Spleen (tissue), 7 donors: ENCODE measurements at regions not wholly inside any gene's neighbourhood (a gene's known extent, or its start where the extent isn't known, plus 50 kb on each side); places are given as distances from the start of the nearest gene placed in this dataset.

ENCODE experiments used
- POLR2A ChIP-seq, 3 donors: fragments of 450-650 bp; IDR thresholded peaks; one replicate each; pipeline ENCODE4 v1.5.1; 2017; ENCODE audit warnings: antibody characterized with exemption in 3 of 3, mild to moderate bottlenecking in 1 of 3
- TF ChIP-seq, protein P1 (sequence below), 11 experiments: fragments of 200-600 bp in 7 of 11; fragments of 450-650 bp in 4 of 11; sonication (generic) in 4 of 11; IDR thresholded peaks in 8 of 11; conservative IDR thresholded peaks in 3 of 11; 1 replicate in 7 of 11; 2 replicates in 4 of 11; pipeline versions ENCODE4 v1.4.0 to v1.8.0; 2016 to 2021; ENCODE audit warnings: antibody characterized with exemption in 11 of 11, inconsistent platforms in 4 of 11, mild to moderate bottlenecking in 1 of 11
- donor health status: DM: no; HTN: no; CAD: no; lungs with moderate emphysema.
- donor health status: DM: no; HTN: no; CAD: no.
- donor health status: DM: no; HTN: no; CAD: no.

DNA sequence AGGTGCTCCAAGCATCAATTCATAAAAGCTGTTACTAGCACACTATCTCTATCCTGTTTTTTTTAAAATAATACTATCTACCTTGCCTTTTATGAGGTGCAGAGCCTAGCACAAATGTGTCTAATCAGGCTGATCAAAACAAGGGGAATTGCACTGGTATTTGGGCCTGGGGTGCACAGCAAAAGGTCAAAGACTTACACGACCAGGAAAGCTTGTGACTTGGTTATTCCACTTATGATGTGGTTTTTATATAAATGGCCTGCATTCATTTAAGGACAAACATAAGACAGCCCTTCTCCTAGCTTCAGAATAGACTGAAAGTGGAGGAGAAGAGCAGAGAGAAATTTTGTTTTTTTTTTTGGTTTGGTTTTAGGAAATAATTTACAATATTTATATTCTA lies 98.4 kb upstream of the SGIP1 start:
- no peak for TF ChIP-seq POLR2A (IDR thresholded peaks at IDR 0.05)
- TF ChIP-seq, protein P1, sequence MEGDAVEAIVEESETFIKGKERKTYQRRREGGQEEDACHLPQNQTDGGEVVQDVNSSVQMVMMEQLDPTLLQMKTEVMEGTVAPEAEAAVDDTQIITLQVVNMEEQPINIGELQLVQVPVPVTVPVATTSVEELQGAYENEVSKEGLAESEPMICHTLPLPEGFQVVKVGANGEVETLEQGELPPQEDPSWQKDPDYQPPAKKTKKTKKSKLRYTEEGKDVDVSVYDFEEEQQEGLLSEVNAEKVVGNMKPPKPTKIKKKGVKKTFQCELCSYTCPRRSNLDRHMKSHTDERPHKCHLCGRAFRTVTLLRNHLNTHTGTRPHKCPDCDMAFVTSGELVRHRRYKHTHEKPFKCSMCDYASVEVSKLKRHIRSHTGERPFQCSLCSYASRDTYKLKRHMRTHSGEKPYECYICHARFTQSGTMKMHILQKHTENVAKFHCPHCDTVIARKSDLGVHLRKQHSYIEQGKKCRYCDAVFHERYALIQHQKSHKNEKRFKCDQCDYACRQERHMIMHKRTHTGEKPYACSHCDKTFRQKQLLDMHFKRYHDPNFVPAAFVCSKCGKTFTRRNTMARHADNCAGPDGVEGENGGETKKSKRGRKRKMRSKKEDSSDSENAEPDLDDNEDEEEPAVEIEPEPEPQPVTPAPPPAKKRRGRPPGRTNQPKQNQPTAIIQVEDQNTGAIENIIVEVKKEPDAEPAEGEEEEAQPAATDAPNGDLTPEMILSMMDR (IDR thresholded peaks at IDR 0.05 in 8 of 11, conservative IDR thresholded peaks at IDR 0.05 in 3 of 11): no peak
